ENCODE measurements at regions not wholly inside any gene's neighbourhood (a gene's known extent, or its start where the extent isn't known, plus 50 kb on each side); places are given as distances from the start of the nearest gene placed in this dataset.
"Not testable (repeated sequence)": the region's sequence is repeated elsewhere in the genome, so short reads cannot be mapped to it uniquely, and the experiment has no call there.

GRCh38 chrX:98203800-98204199, 1320.1 kb downstream of the RPA4 start:
- CTCF ChIA-PET, result no interaction called here
- Mint-ChIP-seq H3K36me3 (ENCODE audit: low read depth) (no peaks in the 10 kb centered on the region), H3K4me1 (ENCODE audit: low read depth) (no peaks in the 10 kb centered on the region), H3K4me3 (no peak overlapping the region), H3K27me3 (ENCODE audit: low read depth) (no peaks in the 10 kb centered on the region), H3K27ac (no peak overlapping the region), H3K9me3 (no peaks in the 10 kb centered on the region)
- intact Hi-C loops (cut with micrococcal nuclease), result no loop called here
- no peak for DNase-seq

- intact Hi-C loops (cut with micrococcal nuclease), result no loop called here
- H3K9me3 Mint-ChIP-seq, result peaks cover 5% of the 10 kb centered on the region
- DNase-seq, result no peak
- H3K36me3 Mint-ChIP-seq (ENCODE audit: low read depth), result no peaks in the 10 kb centered on the region
- H3K4me3 Mint-ChIP-seq, result no peak overlapping the region
- no peaks in the 10 kb centered on the region for H3K27me3 Mint-ChIP-seq (ENCODE audit: low read depth)
- CTCF ChIA-PET, result no interaction called here
- no peaks in the 10 kb centered on the region for H3K4me1 Mint-ChIP-seq (ENCODE audit: low read depth)
- H3K27ac Mint-ChIP-seq, result no peak overlapping the region
Measured at GRCh38 chrX:98207947-98208346, 1324.2 kb downstream of the RPA4 start.

GRCh38 chrX:98231003-98231402, 1347.3 kb downstream of the RPA4 start:
- Mint-ChIP-seq H3K4me3 (no peak overlapping the region), H3K36me3 (ENCODE audit: low read depth) (no peaks in the 10 kb centered on the region), H3K4me1 (ENCODE audit: low read depth) (no peaks in the 10 kb centered on the region), H3K9me3 (no peaks in the 10 kb centered on the region), H3K27me3 (ENCODE audit: low read depth) (no peaks in the 10 kb centered on the region), H3K27ac (no peak overlapping the region)
- no peak for DNase-seq
- intact Hi-C loops (cut with micrococcal nuclease), result no loop called here
- CTCF ChIA-PET, result no interaction called here

- H3K27ac Mint-ChIP-seq; H3K4me1 Mint-ChIP-seq (ENCODE audit: low read depth); CTCF ChIA-PET; H3K4me3 Mint-ChIP-seq; intact Hi-C loops (cut with micrococcal nuclease); H3K27me3 Mint-ChIP-seq (ENCODE audit: low read depth); H3K9me3 Mint-ChIP-seq; H3K36me3 Mint-ChIP-seq (ENCODE audit: low read depth); DNase-seq: not testable (repeated sequence)
Measured at GRCh38 chrX:98240061-98240460, 1356.4 kb downstream of the RPA4 start.

GRCh38 chrX:98263135-98263534, 1379.4 kb downstream of the RPA4 start:
- intact Hi-C loops (cut with micrococcal nuclease), result no loop called here
- no peaks in the 10 kb centered on the region for H3K4me1 Mint-ChIP-seq (ENCODE audit: low read depth)
- H3K27ac Mint-ChIP-seq, result no peak overlapping the region
- peaks cover 3% of the 10 kb centered on the region for H3K9me3 Mint-ChIP-seq
- no peak for DNase-seq
- no peaks in the 10 kb centered on the region for H3K36me3 Mint-ChIP-seq (ENCODE audit: low read depth)
- no peak overlapping the region for H3K4me3 Mint-ChIP-seq
- no peaks in the 10 kb centered on the region for H3K27me3 Mint-ChIP-seq (ENCODE audit: low read depth)
- CTCF ChIA-PET, result no interaction called here

- no peak overlapping the region for H3K4me3 Mint-ChIP-seq
- intact Hi-C loops (cut with micrococcal nuclease), result no loop called here
- no peaks in the 10 kb centered on the region for H3K9me3 Mint-ChIP-seq
- H3K27ac Mint-ChIP-seq, result no peak overlapping the region
- H3K27me3 Mint-ChIP-seq (ENCODE audit: low read depth), result no peaks in the 10 kb centered on the region
- no peak for DNase-seq
- H3K4me1 Mint-ChIP-seq (ENCODE audit: low read depth), result no peaks in the 10 kb centered on the region
- H3K36me3 Mint-ChIP-seq (ENCODE audit: low read depth), result no peaks in the 10 kb centered on the region
- CTCF ChIA-PET, result no interaction called here
Measured at GRCh38 chrX:98289726-98290125, 1406.0 kb downstream of the RPA4 start.

- Mint-ChIP-seq H3K4me3 (no peak overlapping the region), H3K27me3 (ENCODE audit: low read depth) (no peaks in the 10 kb centered on the region), H3K27ac (no peak overlapping the region), H3K4me1 (ENCODE audit: low read depth) (no peaks in the 10 kb centered on the region), H3K36me3 (ENCODE audit: low read depth) (no peaks in the 10 kb centered on the region), H3K9me3 (no peaks in the 10 kb centered on the region)
- no peak for DNase-seq
- intact Hi-C loops (cut with micrococcal nuclease), result no loop called here
- CTCF ChIA-PET, result no interaction called here
Measured at GRCh38 chrX:98294310-98294709, 1410.6 kb downstream of the RPA4 start.

- Mint-ChIP-seq H3K27ac (no peak overlapping the region), H3K4me3 (no peak overlapping the region), H3K27me3 (ENCODE audit: low read depth) (no peaks in the 10 kb centered on the region), H3K9me3 (no peaks in the 10 kb centered on the region), H3K4me1 (ENCODE audit: low read depth) (no peaks in the 10 kb centered on the region), H3K36me3 (ENCODE audit: low read depth) (no peaks in the 10 kb centered on the region)
- CTCF ChIA-PET, result no interaction called here
- DNase-seq, result no peak
- intact Hi-C loops (cut with micrococcal nuclease), result no loop called here
Measured at GRCh38 chrX:98296129-98296528, 1412.4 kb downstream of the RPA4 start.

GRCh38 chrX:98299785-98300184, 1416.1 kb downstream of the RPA4 start:
- no peaks in the 10 kb centered on the region for H3K27me3 Mint-ChIP-seq (ENCODE audit: low read depth)
- DNase-seq, result no peak
- no peaks in the 10 kb centered on the region for H3K36me3 Mint-ChIP-seq (ENCODE audit: low read depth)
- intact Hi-C loops (cut with micrococcal nuclease), result no loop called here
- CTCF ChIA-PET, result no interaction called here
- H3K4me3 Mint-ChIP-seq, result no peak overlapping the region
- no peaks in the 10 kb centered on the region for H3K4me1 Mint-ChIP-seq (ENCODE audit: low read depth)
- no peaks in the 10 kb centered on the region for H3K9me3 Mint-ChIP-seq
- no peak overlapping the region for H3K27ac Mint-ChIP-seq

- intact Hi-C loops (cut with micrococcal nuclease); H3K36me3 Mint-ChIP-seq (ENCODE audit: low read depth); H3K27me3 Mint-ChIP-seq (ENCODE audit: low read depth); CTCF ChIA-PET; H3K4me1 Mint-ChIP-seq (ENCODE audit: low read depth); DNase-seq; H3K4me3 Mint-ChIP-seq; H3K27ac Mint-ChIP-seq; H3K9me3 Mint-ChIP-seq: not testable (repeated sequence)
Measured at GRCh38 chrX:98300536-98300935, 1416.8 kb downstream of the RPA4 start.

- H3K9me3 Mint-ChIP-seq, result no peaks in the 10 kb centered on the region
- no peaks in the 10 kb centered on the region for H3K36me3 Mint-ChIP-seq (ENCODE audit: low read depth)
- no peaks in the 10 kb centered on the region for H3K4me1 Mint-ChIP-seq (ENCODE audit: low read depth)
- DNase-seq, result no peak
- CTCF ChIA-PET, result no interaction called here
- no peak overlapping the region for H3K4me3 Mint-ChIP-seq
- no peak overlapping the region for H3K27ac Mint-ChIP-seq
- no peaks in the 10 kb centered on the region for H3K27me3 Mint-ChIP-seq (ENCODE audit: low read depth)
- intact Hi-C loops (cut with micrococcal nuclease), result no loop called here
Measured at GRCh38 chrX:98331407-98331806, 1447.7 kb downstream of the RPA4 start.

- intact Hi-C loops (cut with micrococcal nuclease), result no loop called here
- Mint-ChIP-seq H3K9me3 (peaks cover 3% of the 10 kb centered on the region), H3K27ac (no peak overlapping the region), H3K4me3 (no peak overlapping the region), H3K36me3 (ENCODE audit: low read depth) (no peaks in the 10 kb centered on the region), H3K27me3 (ENCODE audit: low read depth) (no peaks in the 10 kb centered on the region), H3K4me1 (ENCODE audit: low read depth) (no peaks in the 10 kb centered on the region)
- CTCF ChIA-PET, result no interaction called here
- no peak for DNase-seq
Measured at GRCh38 chrX:98338544-98338943, 1454.8 kb downstream of the RPA4 start.

- H3K4me3 Mint-ChIP-seq, result no peak overlapping the region
- peaks cover 2% of the 10 kb centered on the region for H3K9me3 Mint-ChIP-seq
- no peaks in the 10 kb centered on the region for H3K27me3 Mint-ChIP-seq (ENCODE audit: low read depth)
- H3K36me3 Mint-ChIP-seq (ENCODE audit: low read depth), result no peaks in the 10 kb centered on the region
- CTCF ChIA-PET, result no interaction called here
- DNase-seq, result no peak
- no peak overlapping the region for H3K27ac Mint-ChIP-seq
- H3K4me1 Mint-ChIP-seq (ENCODE audit: low read depth), result no peaks in the 10 kb centered on the region
- intact Hi-C loops (cut with micrococcal nuclease), result no loop called here
Measured at GRCh38 chrX:98350940-98351339, 1467.2 kb downstream of the RPA4 start.

GRCh38 chrX:98357146-98357545, 1473.4 kb downstream of the RPA4 start:
- no peaks in the 10 kb centered on the region for H3K9me3 Mint-ChIP-seq

More at GRCh38 chrX:98357146-98357545, 1473.4 kb downstream of the RPA4 start:
- Mint-ChIP-seq H3K27me3 (ENCODE audit: low read depth) (no peaks in the 10 kb centered on the region), H3K4me3 (no peak overlapping the region), H3K27ac (no peak overlapping the region), H3K4me1 (ENCODE audit: low read depth) (no peaks in the 10 kb centered on the region), H3K36me3 (ENCODE audit: low read depth) (no peaks in the 10 kb centered on the region)
- DNase-seq, result no peak
- CTCF ChIA-PET, result no interaction called here
- intact Hi-C loops (cut with micrococcal nuclease), result no loop called here

All from activated naive CD4-positive, alpha-beta T cell treated with anti-CD3 and anti-CD28 coated beads for 36 hours (primary cell).